GM19372 (cell line): ENCODE measurements at regions not wholly inside any gene's neighbourhood (a gene's known extent, or its start where the extent isn't known, plus 50 kb on each side); places are given as distances from the start of the nearest gene placed in this dataset.
"Not testable (repeated sequence)": the region's sequence is repeated elsewhere in the genome, so short reads cannot be mapped to it uniquely, and the experiment has no call there.

Source experiments
- ATAC-seq: cut with Tn5 transposase; IDR thresholded peaks from one replicate; pipeline ENCODE4 v1.9.1; 2021; ENCODE audit warnings: mild to moderate bottlenecking, low read depth, moderate library complexity; ENCODE audit not compliant: unreplicated experiment

GRCh38 chr9:82052081-82052480 is 63.5 kb downstream of the SPATA31D1 start:
- no peak for ATAC-seq

- ATAC-seq = no peak
These were observed 65.9 kb downstream of the SPATA31D1 start for GRCh38 chr9:82054264-82055015.

- no peak for ATAC-seq
These were observed 69.2 kb downstream of the SPATA31D1 start for GRCh38 chr9:82057805-82058204.

- not testable (repeated sequence) for ATAC-seq
These were observed 73.2 kb downstream of the SPATA31D1 start for GRCh38 chr9:82061801-82062200.

- ATAC-seq = no peak
These were observed 73.7 kb downstream of the SPATA31D1 start for GRCh38 chr9:82062245-82062644.

GRCh38 chr9:82073551-82074543 is 85.3 kb downstream of the SPATA31D1 start:
- ATAC-seq = no peak

- ATAC-seq = no peak
These were observed 91.7 kb downstream of the SPATA31D1 start for GRCh38 chr9:82080265-82080664.

GRCh38 chr9:82081496-82081895 is 92.9 kb downstream of the SPATA31D1 start:
- ATAC-seq = no peak

- ATAC-seq = no peak
These were observed 94.0 kb downstream of the SPATA31D1 start for GRCh38 chr9:82082563-82082962.

GRCh38 chr9:82088591-82088990 is 100.0 kb downstream of the SPATA31D1 start:
- no peak for ATAC-seq

GRCh38 chr9:82090046-82090445 is 101.5 kb downstream of the SPATA31D1 start:
- no peak for ATAC-seq

- ATAC-seq = no peak
These were observed 102.5 kb downstream of the SPATA31D1 start for GRCh38 chr9:82091100-82091499.

GRCh38 chr9:82091610-82092009 is 103.0 kb downstream of the SPATA31D1 start:
- ATAC-seq = no peak

- no peak for ATAC-seq
These were observed 112.9 kb downstream of the SPATA31D1 start for GRCh38 chr9:82101475-82101874.

GRCh38 chr9:82104252-82104651 is 115.7 kb downstream of the SPATA31D1 start:
- no peak for ATAC-seq

- no peak for ATAC-seq
These were observed 117.2 kb downstream of the SPATA31D1 start for GRCh38 chr9:82105729-82106128.

GRCh38 chr9:82106536-82106935 is 118.0 kb downstream of the SPATA31D1 start:
- ATAC-seq = no peak

- ATAC-seq = no peak
These were observed 119.9 kb downstream of the SPATA31D1 start for GRCh38 chr9:82108474-82108873.

- no peak for ATAC-seq
These were observed 120.4 kb downstream of the SPATA31D1 start for GRCh38 chr9:82108941-82109340.

- ATAC-seq = no peak
These were observed 121.1 kb downstream of the SPATA31D1 start for GRCh38 chr9:82109626-82110025.

GRCh38 chr9:82110881-82111280 is 122.3 kb downstream of the SPATA31D1 start:
- no peak for ATAC-seq
